DMS 273 treated with DMSO at 0.1 percent for 48 hours (cell line): ENCODE measurements at regions not wholly inside any gene's neighbourhood (a gene's known extent, or its start where the extent isn't known, plus 50 kb on each side); places are given as distances from the start of the nearest gene placed in this dataset.
"Not testable (repeated sequence)": the region's sequence is repeated elsewhere in the genome, so short reads cannot be mapped to it uniquely, and the experiment has no call there.

ENCODE experiments used
- DNase-seq: peaks from one replicate; lab custom pipeline; 2025; lab: John Stamatoyannopoulos, UW

- DNase-seq, result no peak
These were observed 59.2 kb downstream of the IL12A start for GRCh38 chr3:160047876-160048275.

- no peak for DNase-seq
These were observed 60.4 kb downstream of the IL12A start for GRCh38 chr3:160049038-160049437.

GRCh38 chr3:160049565-160049964 lies 60.9 kb downstream of the IL12A start:
- DNase-seq, result no peak

- no peak for DNase-seq
These were observed 61.4 kb downstream of the IL12A start for GRCh38 chr3:160049988-160050387.

GRCh38 chr3:160052385-160053047 lies 63.9 kb downstream of the IL12A start:
- no peak for DNase-seq

GRCh38 chr3:160053048-160053391 lies 64.4 kb downstream of the IL12A start:
- DNase-seq, result no peak

- DNase-seq, result not testable (repeated sequence)
These were observed 66.2 kb downstream of the IL12A start for GRCh38 chr3:160054862-160055261.

- DNase-seq, result no peak
These were observed 67.0 kb downstream of the IL12A start for GRCh38 chr3:160055659-160056058.

GRCh38 chr3:160057331-160057730 lies 68.7 kb downstream of the IL12A start:
- no peak for DNase-seq

GRCh38 chr3:160060409-160061027 lies 71.9 kb downstream of the IL12A start:
- no peak for DNase-seq

GRCh38 chr3:160061525-160061924 lies 72.9 kb downstream of the IL12A start:
- DNase-seq, result no peak

- no peak for DNase-seq
These were observed 76.6 kb downstream of the IL12A start for GRCh38 chr3:160065282-160065681.

- DNase-seq, result no peak
These were observed 77.2 kb downstream of the IL12A start for GRCh38 chr3:160065786-160066185.

GRCh38 chr3:160069986-160070385 lies 81.4 kb downstream of the IL12A start:
- no peak for DNase-seq

- no peak for DNase-seq
These were observed 87.9 kb downstream of the IL12A start for GRCh38 chr3:160076519-160076918.

GRCh38 chr3:160078533-160078932 lies 89.9 kb downstream of the IL12A start:
- no peak for DNase-seq

- no peak for DNase-seq
These were observed 93.4 kb downstream of the IL12A start for GRCh38 chr3:160081958-160082533.

GRCh38 chr3:160084998-160085397 lies 96.4 kb downstream of the IL12A start:
- DNase-seq, result no peak

GRCh38 chr3:160088492-160089137 lies 100.0 kb downstream of the IL12A start:
- no peak for DNase-seq

- no peak for DNase-seq
These were observed 102.0 kb downstream of the IL12A start for GRCh38 chr3:160090653-160091052.

GRCh38 chr3:160091441-160091840 lies 102.8 kb downstream of the IL12A start:
- no peak for DNase-seq

- DNase-seq, result no peak
These were observed 104.1 kb downstream of the IL12A start for GRCh38 chr3:160092760-160093159.

GRCh38 chr3:160094562-160094961 lies 105.9 kb downstream of the IL12A start:
- DNase-seq, result no peak
